Esophagus squamous epithelium (tissue), 4 donors: ENCODE measurements at regions not wholly inside any gene's neighbourhood (a gene's known extent, or its start where the extent isn't known, plus 50 kb on each side); places are given as distances from the start of the nearest gene placed in this dataset.

Experiments used
- POLR2A ChIP-seq, 4 donors: fragments of 450-650 bp; IDR thresholded peaks; one replicate each; pipeline ENCODE4 v1.6.1; 2017; ENCODE audit warnings: antibody characterized with exemption in 4 of 4, mild to moderate bottlenecking in 4 of 4, moderate library complexity in 3 of 4
- TF ChIP-seq, protein P1 (sequence below), 6 experiments: fragments of 450-650 bp in 4 of 6; fragments of 200-600 bp in 2 of 6; sonication (generic) in 2 of 6; IDR thresholded peaks; one replicate each; pipeline ENCODE4 v1.5.1; 2016 to 2019; ENCODE audit warnings: antibody characterized with exemption in 6 of 6, mild to moderate bottlenecking in 4 of 6, moderate library complexity in 4 of 6

DNA sequence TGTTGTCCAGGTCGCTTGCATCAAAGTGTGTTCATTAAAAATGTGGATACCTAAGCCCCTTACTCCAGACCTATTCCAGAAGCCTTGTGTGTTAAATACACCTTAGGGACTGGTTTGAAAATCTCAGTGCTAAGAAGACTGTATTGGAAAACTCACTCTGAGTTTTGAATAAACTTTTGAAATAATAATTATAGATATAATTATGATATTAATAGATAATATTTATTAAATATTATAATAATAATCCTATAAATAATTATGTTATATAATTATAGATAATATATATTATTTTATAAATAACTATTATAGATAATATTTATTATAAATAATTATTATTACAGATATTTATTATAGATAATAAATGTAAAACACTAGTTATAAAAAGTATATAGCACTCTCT, 165.3 kb downstream of the ARRDC3 start:
- TF ChIP-seq, protein P1, sequence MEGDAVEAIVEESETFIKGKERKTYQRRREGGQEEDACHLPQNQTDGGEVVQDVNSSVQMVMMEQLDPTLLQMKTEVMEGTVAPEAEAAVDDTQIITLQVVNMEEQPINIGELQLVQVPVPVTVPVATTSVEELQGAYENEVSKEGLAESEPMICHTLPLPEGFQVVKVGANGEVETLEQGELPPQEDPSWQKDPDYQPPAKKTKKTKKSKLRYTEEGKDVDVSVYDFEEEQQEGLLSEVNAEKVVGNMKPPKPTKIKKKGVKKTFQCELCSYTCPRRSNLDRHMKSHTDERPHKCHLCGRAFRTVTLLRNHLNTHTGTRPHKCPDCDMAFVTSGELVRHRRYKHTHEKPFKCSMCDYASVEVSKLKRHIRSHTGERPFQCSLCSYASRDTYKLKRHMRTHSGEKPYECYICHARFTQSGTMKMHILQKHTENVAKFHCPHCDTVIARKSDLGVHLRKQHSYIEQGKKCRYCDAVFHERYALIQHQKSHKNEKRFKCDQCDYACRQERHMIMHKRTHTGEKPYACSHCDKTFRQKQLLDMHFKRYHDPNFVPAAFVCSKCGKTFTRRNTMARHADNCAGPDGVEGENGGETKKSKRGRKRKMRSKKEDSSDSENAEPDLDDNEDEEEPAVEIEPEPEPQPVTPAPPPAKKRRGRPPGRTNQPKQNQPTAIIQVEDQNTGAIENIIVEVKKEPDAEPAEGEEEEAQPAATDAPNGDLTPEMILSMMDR (IDR thresholded peaks at IDR 0.05): no peak
- TF ChIP-seq POLR2A (IDR thresholded peaks at IDR 0.05): no peak
